ENCODE measurements at regions not wholly inside any gene's neighbourhood (a gene's known extent, or its start where the extent isn't known, plus 50 kb on each side); places are given as distances from the start of the nearest gene placed in this dataset.

DNA sequence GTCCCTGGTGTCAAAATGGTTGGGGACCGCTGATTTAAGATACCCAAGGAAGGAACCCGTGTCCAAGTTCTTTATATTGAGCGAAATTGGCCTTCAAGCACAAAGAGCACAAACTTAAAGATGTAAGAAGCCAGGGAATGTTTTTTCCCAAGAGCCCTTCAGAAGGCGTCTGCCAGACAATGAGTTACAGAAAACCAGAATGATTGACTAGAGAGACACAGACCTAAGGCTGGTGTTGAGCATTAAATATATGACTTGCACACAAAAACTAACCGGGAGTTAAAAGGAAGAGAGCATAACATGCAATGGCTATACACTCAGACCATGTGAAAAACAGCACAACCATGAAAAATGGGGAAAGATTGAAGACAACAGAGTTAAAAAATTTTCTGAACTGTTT lies 157.5 kb upstream of the FAM9B start:
- no peak for FAIRE-seq
- peaks cover 0 to 2% (median 0%) of the 10 kb centered on the region in 3 donors for H3K27me3 ChIP-seq (ENCODE audit: control insufficient read depth in 3 of 3, insufficient read depth in 3 of 3, low read length in 3 of 3)

DNA sequence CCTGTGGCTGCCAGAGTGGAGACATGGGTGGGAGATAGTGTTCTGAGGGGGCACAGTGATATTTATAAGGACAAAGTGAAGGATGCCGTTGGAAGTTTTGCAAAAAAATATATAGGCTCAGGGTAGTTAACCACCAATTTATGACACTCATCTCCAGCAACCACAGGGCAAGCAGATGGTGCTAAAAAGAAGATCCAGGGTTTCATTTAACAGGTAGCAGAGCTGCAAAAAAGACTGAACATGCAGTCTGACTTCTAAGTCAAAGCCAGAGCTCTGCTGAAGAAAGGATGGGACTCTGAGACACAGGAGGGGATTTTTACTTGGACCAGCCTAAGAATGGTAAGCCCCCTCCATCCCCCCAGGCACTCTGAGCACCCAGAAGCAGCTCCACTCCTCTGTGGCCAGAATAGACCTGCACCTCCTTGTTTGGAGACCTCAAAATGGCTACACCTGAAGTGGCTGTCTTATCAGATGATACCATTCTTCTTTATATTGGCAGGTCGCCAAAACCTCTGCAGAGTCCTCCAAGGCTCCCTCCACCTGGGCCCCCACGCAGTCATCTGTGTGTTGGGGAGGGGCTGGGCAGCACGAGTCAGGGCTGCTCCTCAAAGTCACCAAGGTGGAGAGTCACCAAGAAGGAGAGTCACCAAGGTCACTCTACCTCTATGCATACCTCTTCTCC lies 161.4 kb upstream of the FAM9B start:
- Histone ChIP-seq H3K4me3 (ENCODE audit: low read depth in 1 of 3, low read length in 3 of 3) (no peak overlapping the region), H3K27ac (ENCODE audit: low read depth in 1 of 3, low read length in 2 of 3) (no peak overlapping the region), H3K4me1 (ENCODE audit: control insufficient read depth in 3 of 3, insufficient read depth in 2 of 3, low read depth in 1 of 3, low read length in 2 of 3) (no peaks in the 10 kb centered on the region), H3K27me3 (ENCODE audit: control insufficient read depth in 3 of 3, insufficient read depth in 3 of 3, low read length in 3 of 3) (peaks cover 0 to 2% (median 0%) of the 10 kb centered on the region in 3 donors), H3K9me3 (ENCODE audit: control insufficient read depth in 2 of 2, insufficient read depth in 1 of 2, low read depth in 1 of 2, low read length in 1 of 2) (no peaks in the 10 kb centered on the region), H3K36me3 (ENCODE audit: control insufficient read depth in 3 of 3, insufficient read depth in 2 of 3, low read depth in 1 of 3, low read length in 3 of 3) (no peaks in the 10 kb centered on the region)
- DNase-seq (no peak), FAIRE-seq (no peak)
- 34 to 54% (median 37%) methylated on average over 4 of the region's 4 CpGs for WGBS, 3 donors

More for the DNA sequence above, 157.5 kb upstream of the FAM9B start:
- no peak overlapping the region for H3K4me3 ChIP-seq (ENCODE audit: low read depth in 1 of 3, low read length in 3 of 3)
- no peak overlapping the region for H3K27ac ChIP-seq (ENCODE audit: low read depth in 1 of 3, low read length in 2 of 3)
- no peak for DNase-seq
- WGBS, 3 donors: 80 to 93% (median 89%) methylated on average over 5 of the region's 5 CpGs
- no peaks in the 10 kb centered on the region for H3K9me3 ChIP-seq (ENCODE audit: control insufficient read depth in 2 of 2, insufficient read depth in 1 of 2, low read depth in 1 of 2, low read length in 1 of 2)
- H3K36me3 ChIP-seq (ENCODE audit: control insufficient read depth in 3 of 3, insufficient read depth in 2 of 3, low read depth in 1 of 3, low read length in 3 of 3): no peaks in the 10 kb centered on the region
- H3K4me1 ChIP-seq (ENCODE audit: control insufficient read depth in 3 of 3, insufficient read depth in 2 of 3, low read depth in 1 of 3, low read length in 2 of 3): no peaks in the 10 kb centered on the region

DNA sequence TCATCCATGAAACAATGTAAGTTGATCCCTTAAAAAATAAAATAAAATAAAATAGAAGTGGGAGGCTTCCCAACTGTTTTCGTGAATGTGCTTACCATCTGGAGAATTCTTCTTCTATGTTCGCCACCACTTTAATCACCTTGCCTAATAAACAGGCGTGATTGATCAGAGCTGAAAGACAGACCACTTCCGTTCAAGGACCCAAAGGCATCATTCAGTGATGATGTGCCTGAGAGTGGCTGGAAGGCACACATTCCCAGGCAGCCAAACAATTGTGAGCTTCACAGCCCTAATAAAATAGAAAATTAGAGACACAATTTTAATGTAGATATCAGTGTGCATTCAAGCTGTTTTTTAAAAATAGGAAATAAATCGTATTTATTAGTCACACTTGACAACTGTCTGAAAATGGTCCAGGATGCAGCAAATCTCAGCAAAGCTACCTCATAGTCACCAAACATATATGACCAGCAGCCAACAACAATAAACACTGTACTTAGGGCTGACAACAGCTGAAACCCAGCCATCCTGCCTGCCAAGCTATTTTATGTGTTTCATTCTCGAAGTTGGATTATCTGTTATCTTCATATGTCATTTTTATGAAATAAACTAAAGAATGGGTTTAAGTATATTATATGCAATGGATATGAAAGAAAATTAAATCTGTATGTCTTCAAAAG lies 163.2 kb upstream of the FAM9B start:
- no peak for DNase-seq
- no peaks in the 10 kb centered on the region for H3K36me3 ChIP-seq (ENCODE audit: control insufficient read depth in 3 of 3, insufficient read depth in 2 of 3, low read depth in 1 of 3, low read length in 3 of 3)
- H3K9me3 ChIP-seq (ENCODE audit: control insufficient read depth in 2 of 2, insufficient read depth in 1 of 2, low read depth in 1 of 2, low read length in 1 of 2): no peaks in the 10 kb centered on the region
- no peak for FAIRE-seq
- peaks cover 0 to 2% (median 0%) of the 10 kb centered on the region in 3 donors for H3K27me3 ChIP-seq (ENCODE audit: control insufficient read depth in 3 of 3, insufficient read depth in 3 of 3, low read length in 3 of 3)
- H3K27ac ChIP-seq (ENCODE audit: low read depth in 1 of 3, low read length in 2 of 3): no peak overlapping the region
- no peaks in the 10 kb centered on the region for H3K4me1 ChIP-seq (ENCODE audit: control insufficient read depth in 3 of 3, insufficient read depth in 2 of 3, low read depth in 1 of 3, low read length in 2 of 3)
- no peak overlapping the region for H3K4me3 ChIP-seq (ENCODE audit: low read depth in 1 of 3, low read length in 3 of 3)
- WGBS, 3 donors: 58 to 69% (median 68%) methylated on average over 6 of the region's 6 CpGs

DNA sequence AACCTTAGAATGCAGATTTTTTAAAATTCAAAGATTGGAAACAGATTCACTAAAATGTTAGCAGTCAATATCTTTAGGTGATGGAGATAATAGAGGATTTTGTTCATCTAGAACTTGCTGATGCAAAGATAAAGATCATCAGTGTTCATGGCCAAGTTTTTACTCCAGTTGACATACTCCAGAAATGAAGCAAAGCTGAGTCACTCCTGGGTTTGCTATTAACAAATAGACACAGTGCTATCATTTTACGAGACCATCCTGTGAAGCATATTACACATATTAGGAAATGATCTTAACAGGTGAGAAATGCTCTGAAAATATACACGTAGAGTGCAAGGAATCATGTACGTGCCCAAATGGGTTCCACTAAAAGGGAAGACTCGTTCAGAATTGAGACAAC lies 170.6 kb upstream of the FAM9B start:
- H3K36me3 ChIP-seq (ENCODE audit: control insufficient read depth in 3 of 3, insufficient read depth in 2 of 3, low read depth in 1 of 3, low read length in 3 of 3): no peaks in the 10 kb centered on the region
- no peak overlapping the region for H3K27ac ChIP-seq (ENCODE audit: low read depth in 1 of 3, low read length in 2 of 3)
- no peaks in the 10 kb centered on the region for H3K27me3 ChIP-seq (ENCODE audit: control insufficient read depth in 3 of 3, insufficient read depth in 3 of 3, low read length in 3 of 3)
- 49 to 58% (median 55%) methylated on average over 4 of the region's 4 CpGs for WGBS, 3 donors
- no peak overlapping the region for H3K4me3 ChIP-seq (ENCODE audit: low read depth in 1 of 3, low read length in 3 of 3)
- DNase-seq (no peak), FAIRE-seq (no peak)
- H3K9me3 ChIP-seq (ENCODE audit: control insufficient read depth in 2 of 2, insufficient read depth in 1 of 2, low read depth in 1 of 2, low read length in 1 of 2): no peaks in the 10 kb centered on the region
- no peaks in the 10 kb centered on the region for H3K4me1 ChIP-seq (ENCODE audit: control insufficient read depth in 3 of 3, insufficient read depth in 2 of 3, low read depth in 1 of 3, low read length in 2 of 3)

DNA sequence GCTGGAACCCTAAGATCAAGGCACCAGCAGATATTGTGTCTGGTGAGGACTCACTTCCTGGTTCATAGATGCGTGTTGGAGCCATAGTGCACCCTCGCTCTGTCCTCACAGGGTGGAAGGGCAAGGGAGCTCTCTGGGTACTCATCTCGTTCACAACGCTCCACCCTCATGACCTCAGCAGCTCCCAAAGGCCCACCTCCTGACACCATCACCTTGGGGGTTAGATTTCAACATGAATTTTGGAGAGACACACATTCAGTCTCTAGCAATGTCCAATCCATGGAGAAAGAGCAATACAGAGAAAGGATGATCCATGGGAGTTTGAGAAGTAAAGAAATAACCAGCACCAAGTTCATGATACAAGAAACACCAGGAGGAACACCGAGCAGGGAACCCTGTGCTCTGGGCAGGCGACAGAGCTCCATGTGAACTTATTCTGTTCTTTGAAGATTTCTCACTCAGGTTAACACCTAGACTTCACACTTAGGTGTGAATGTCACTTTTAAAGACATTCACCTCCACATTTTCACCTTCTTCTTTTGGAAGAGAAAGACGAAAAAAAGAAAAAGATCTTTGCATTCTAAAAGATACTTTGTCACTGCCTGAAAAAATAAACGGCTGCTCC lies 171.8 kb upstream of the FAM9B start:
- WGBS, 3 donors: 50 to 79% (median 57%) methylated on average over 8 of the region's 8 CpGs
- H3K27me3 ChIP-seq (ENCODE audit: control insufficient read depth in 3 of 3, insufficient read depth in 3 of 3, low read length in 3 of 3): no peaks in the 10 kb centered on the region
- no peaks in the 10 kb centered on the region for H3K36me3 ChIP-seq (ENCODE audit: control insufficient read depth in 3 of 3, insufficient read depth in 2 of 3, low read depth in 1 of 3, low read length in 3 of 3)
- DNase-seq: no peak
- H3K4me3 ChIP-seq (ENCODE audit: low read depth in 1 of 3, low read length in 3 of 3): no peak overlapping the region
- no peak overlapping the region for H3K27ac ChIP-seq (ENCODE audit: low read depth in 1 of 3, low read length in 2 of 3)
- H3K4me1 ChIP-seq (ENCODE audit: control insufficient read depth in 3 of 3, insufficient read depth in 2 of 3, low read depth in 1 of 3, low read length in 2 of 3): no peaks in the 10 kb centered on the region
- no peaks in the 10 kb centered on the region for H3K9me3 ChIP-seq (ENCODE audit: control insufficient read depth in 2 of 2, insufficient read depth in 1 of 2, low read depth in 1 of 2, low read length in 1 of 2)
- FAIRE-seq: no peak

DNA sequence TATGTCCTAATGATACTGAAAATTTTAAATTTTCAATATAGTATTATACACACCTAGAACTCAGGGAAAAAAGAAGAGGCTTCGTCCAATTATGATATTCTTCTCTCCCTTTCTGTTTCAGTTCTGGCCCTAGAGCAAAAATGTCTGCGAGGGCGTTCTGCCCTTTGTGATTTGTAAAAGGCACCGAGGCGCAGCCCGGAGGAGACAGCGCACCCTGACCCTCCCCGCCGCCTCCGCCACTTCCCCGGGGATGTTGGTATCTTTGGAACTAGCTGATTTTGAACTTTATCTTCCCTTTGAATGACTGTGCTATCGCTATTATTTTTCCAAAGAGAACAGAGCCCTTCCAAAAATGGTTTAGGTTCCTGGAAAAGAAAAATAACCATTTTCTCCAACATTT lies 173.2 kb upstream of the FAM9B start:
- Histone ChIP-seq H3K4me1 (ENCODE audit: control insufficient read depth in 3 of 3, insufficient read depth in 2 of 3, low read depth in 1 of 3, low read length in 2 of 3) (no peaks in the 10 kb centered on the region), H3K4me3 (ENCODE audit: low read depth in 1 of 3, low read length in 3 of 3) (no peak overlapping the region), H3K27me3 (ENCODE audit: control insufficient read depth in 3 of 3, insufficient read depth in 3 of 3, low read length in 3 of 3) (peaks cover 0 to 1% (median 0%) of the 10 kb centered on the region in 3 donors), H3K9me3 (ENCODE audit: control insufficient read depth in 2 of 2, insufficient read depth in 1 of 2, low read depth in 1 of 2, low read length in 1 of 2) (no peaks in the 10 kb centered on the region), H3K27ac (ENCODE audit: low read depth in 1 of 3, low read length in 2 of 3) (no peak overlapping the region), H3K36me3 (ENCODE audit: control insufficient read depth in 3 of 3, insufficient read depth in 2 of 3, low read depth in 1 of 3, low read length in 3 of 3) (no peaks in the 10 kb centered on the region)
- FAIRE-seq (no peak), DNase-seq (peak in 1 of 2 donors; percentile 1)
- WGBS, 3 donors: 16 to 31% (median 26%) methylated on average over 12 of the region's 12 CpGs

DNA sequence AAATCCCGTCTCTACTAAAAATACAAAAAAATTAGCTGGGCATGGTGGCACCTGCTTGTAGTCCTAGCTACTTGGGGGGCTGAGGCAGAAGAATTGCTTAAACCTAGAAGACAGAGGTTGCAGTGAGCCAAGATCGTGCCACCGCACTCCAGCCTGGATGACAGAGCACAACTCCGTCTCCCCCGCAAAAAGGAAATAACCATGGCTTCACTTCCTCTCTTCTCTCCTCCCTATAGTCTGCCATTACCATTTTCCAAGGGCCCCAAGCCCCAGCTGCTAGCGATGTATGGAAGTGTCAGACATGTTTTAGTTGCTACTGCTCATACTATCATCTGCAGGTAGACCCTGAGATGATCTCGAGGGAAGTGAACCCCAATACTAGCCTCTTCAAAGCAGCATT lies 177.3 kb upstream of the FAM9B start:
- FAIRE-seq: no peak
- H3K27ac ChIP-seq (ENCODE audit: low read depth in 1 of 3, low read length in 2 of 3): no peak overlapping the region

DNA sequence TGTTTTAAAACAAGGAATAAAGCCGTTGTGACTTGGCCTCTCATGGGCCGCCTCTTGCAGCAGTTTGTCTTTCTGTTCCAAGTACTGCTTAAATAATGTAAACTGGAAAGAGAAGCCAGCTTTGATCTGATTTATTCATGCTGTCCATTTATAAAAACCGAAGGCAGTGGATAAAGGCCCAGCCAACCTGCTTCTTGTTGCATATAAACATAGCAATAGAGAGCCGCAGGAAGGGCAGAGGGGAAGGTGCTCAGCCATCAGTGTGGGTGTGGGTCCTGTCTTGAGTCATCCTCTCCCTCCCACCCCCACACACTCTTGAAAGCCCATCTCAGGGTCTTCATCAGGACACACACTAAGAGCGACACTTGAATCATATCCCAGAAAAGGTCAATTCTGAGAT lies 187.9 kb upstream of the FAM9B start:
- WGBS, 3 donors: 64 to 70% (median 67%) methylated on average over 5 of the region's 5 CpGs
- FAIRE-seq (no peak), DNase-seq (no peak)
- no peak overlapping the region for H3K4me3 ChIP-seq (ENCODE audit: low read depth in 1 of 3, low read length in 3 of 3)
- no peak overlapping the region for H3K27ac ChIP-seq (ENCODE audit: low read depth in 1 of 3, low read length in 2 of 3)
- no peaks in the 10 kb centered on the region for H3K36me3 ChIP-seq (ENCODE audit: control insufficient read depth in 3 of 3, insufficient read depth in 2 of 3, low read depth in 1 of 3, low read length in 3 of 3)
- H3K4me1 ChIP-seq (ENCODE audit: control insufficient read depth in 3 of 3, insufficient read depth in 2 of 3, low read depth in 1 of 3, low read length in 2 of 3): no peaks in the 10 kb centered on the region
- H3K27me3 ChIP-seq (ENCODE audit: control insufficient read depth in 3 of 3, insufficient read depth in 3 of 3, low read length in 3 of 3): peaks cover 0 to 2% (median 0%) of the 10 kb centered on the region in 3 donors
- H3K9me3 ChIP-seq (ENCODE audit: control insufficient read depth in 2 of 2, insufficient read depth in 1 of 2, low read depth in 1 of 2, low read length in 1 of 2): no peaks in the 10 kb centered on the region

More for the DNA sequence above, 177.3 kb upstream of the FAM9B start:
- Histone ChIP-seq H3K9me3 (ENCODE audit: control insufficient read depth in 2 of 2, insufficient read depth in 1 of 2, low read depth in 1 of 2, low read length in 1 of 2) (no peaks in the 10 kb centered on the region), H3K4me3 (ENCODE audit: low read depth in 1 of 3, low read length in 3 of 3) (no peak overlapping the region), H3K4me1 (ENCODE audit: control insufficient read depth in 3 of 3, insufficient read depth in 2 of 3, low read depth in 1 of 3, low read length in 2 of 3) (no peaks in the 10 kb centered on the region), H3K36me3 (ENCODE audit: control insufficient read depth in 3 of 3, insufficient read depth in 2 of 3, low read depth in 1 of 3, low read length in 3 of 3) (no peaks in the 10 kb centered on the region), H3K27me3 (ENCODE audit: control insufficient read depth in 3 of 3, insufficient read depth in 3 of 3, low read length in 3 of 3) (peaks cover 0 to 1% (median 0%) of the 10 kb centered on the region in 3 donors)
- 90 to 98% (median 92%) methylated on average over 7 of the region's 7 CpGs for WGBS, 3 donors
- no peak for DNase-seq

Data from small intestine (tissue), 7 donors.